ENCODE measurements at regions not wholly inside any gene's neighbourhood (a gene's known extent, or its start where the extent isn't known, plus 50 kb on each side); places are given as distances from the start of the nearest gene placed in this dataset.

DNA sequence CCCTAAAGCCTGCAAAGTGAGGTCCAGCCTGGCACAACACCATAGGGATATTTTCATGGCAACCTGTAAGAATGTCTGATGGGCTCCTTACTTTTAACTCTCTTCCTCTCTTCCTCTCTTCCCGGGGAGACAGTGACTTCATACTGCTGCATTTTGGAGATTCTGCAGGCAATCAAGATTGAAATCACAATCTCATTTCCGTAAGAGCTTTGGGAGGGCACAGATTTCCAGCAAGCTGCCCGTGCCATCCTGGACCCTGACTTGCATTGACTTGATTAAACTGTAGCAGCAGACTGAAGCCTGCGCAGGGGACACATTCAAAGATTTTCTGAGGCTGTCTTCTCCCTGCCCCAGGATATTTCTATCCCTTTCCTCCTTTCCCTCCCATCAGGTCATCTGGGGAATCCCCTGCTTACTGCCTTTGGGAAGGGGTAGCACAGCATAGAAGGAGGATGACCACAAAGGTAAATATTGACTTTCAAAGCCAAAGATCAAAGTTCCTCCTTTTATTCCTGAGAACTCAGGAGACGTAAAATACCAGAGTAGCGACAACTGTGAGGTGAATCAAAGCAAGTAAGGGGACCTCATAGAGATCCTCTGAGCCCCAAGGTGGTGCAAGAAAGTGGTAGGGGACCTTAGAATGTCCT lies 504.0 kb upstream of the ARID1B start:
- peaks cover 0 to 6% (median 5%) of the 10 kb centered on the region in 3 donors for H3K27me3 Mint-ChIP-seq (ENCODE audit: low read depth in 3 of 3)
- H3K36me3 Mint-ChIP-seq, result no peaks in the 10 kb centered on the region
- H3K9me3 Mint-ChIP-seq, result peaks cover 0 to 6% (median 0%) of the 10 kb centered on the region in 6 donors
- H3K4me3 Mint-ChIP-seq, result no peak overlapping the region
- peaks cover 0 to 2% of the 10 kb centered on the region in 2 donors for H3K4me1 Mint-ChIP-seq
- H3K27ac Mint-ChIP-seq, result no peak overlapping the region
- DNase-seq, result no peak

DNA sequence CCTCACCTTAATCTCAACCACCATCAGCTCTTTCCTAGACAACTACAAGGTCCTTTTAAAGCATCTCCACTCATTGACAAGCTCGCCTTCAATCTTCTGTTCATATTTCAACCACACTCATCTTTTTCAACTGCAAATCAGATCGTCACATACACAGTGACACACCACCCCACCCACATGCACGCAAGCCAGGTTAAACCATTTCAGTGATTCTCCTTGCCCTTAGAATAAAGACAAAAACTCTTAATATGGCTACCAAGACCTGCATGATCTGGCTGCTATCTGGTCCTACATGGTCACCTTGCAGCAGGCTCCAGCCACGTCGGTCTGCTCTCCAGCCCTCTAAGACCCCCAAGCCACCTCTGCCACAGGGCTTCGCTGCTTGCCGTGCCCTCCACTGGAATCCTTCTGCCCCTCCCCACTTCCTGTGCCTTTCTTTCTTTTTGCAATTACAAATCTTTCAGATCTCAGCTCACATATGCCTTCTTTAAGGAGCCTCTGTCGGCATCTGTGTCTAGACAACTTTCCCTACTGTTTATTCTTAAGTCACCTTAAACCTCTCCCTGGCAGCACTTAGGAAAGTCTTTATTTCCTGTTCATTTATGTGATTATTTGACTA lies 507.3 kb upstream of the ARID1B start:
- no peak for DNase-seq
- H3K36me3 Mint-ChIP-seq, result no peaks in the 10 kb centered on the region
- peaks cover 0 to 2% of the 10 kb centered on the region in 2 donors for H3K4me1 Mint-ChIP-seq
- no peak overlapping the region for H3K27ac Mint-ChIP-seq
- peaks cover 0 to 2% (median 0%) of the 10 kb centered on the region in 6 donors for H3K9me3 Mint-ChIP-seq
- no peak overlapping the region for H3K4me3 Mint-ChIP-seq
- H3K27me3 Mint-ChIP-seq (ENCODE audit: low read depth in 3 of 3), result peaks cover 2 to 7% (median 7%) of the 10 kb centered on the region in 3 donors

DNA sequence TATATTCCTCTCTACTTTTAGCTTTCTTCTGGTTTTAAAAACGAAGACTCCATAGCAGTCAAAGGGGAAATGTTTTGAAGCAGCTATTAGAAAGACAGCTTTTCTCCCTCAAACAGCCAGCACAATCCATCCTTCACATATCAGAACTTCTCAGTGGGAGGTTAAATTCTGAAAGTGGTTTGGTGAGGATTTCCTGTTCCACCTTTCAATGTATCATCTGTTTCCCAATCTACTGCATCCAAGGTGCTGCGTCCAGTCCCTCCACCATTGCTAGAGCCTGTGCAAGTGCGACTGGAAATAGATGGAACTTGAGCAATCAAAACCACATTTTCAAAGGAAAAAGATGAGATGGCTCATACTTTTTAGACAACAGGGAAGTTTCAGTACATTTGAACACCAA lies 508.3 kb upstream of the ARID1B start:
- peaks cover 0 to 2% (median 0%) of the 10 kb centered on the region in 6 donors for H3K9me3 Mint-ChIP-seq
- no peak overlapping the region for H3K27ac Mint-ChIP-seq
- H3K4me1 Mint-ChIP-seq, result peaks cover 0 to 2% of the 10 kb centered on the region in 2 donors
- H3K27me3 Mint-ChIP-seq (ENCODE audit: low read depth in 3 of 3), result peaks cover 2 to 9% (median 7%) of the 10 kb centered on the region in 3 donors
- H3K36me3 Mint-ChIP-seq, result no peaks in the 10 kb centered on the region
- H3K4me3 Mint-ChIP-seq, result no peak overlapping the region
- DNase-seq, result no peak

DNA sequence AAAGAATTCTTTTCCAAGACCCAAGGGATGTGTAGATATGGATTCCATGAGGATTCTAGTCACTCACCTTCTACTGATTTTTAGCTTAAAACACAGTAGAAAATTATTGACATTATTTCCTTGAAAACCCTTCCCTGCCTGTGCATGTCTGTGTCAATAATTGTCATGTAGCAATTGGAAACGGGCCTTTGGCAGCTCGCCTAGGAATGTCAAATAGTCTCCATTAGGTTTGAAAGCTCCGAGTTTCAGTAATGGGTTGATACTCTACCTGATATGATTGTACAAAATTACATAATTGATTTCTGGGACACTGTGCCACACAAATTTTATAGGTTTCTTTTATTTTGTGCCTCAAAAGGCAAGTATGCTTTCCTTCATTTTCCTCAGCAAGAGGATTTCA lies 515.2 kb upstream of the ARID1B start:
- no peak for DNase-seq
- peaks cover 0 to 7% (median 3%) of the 10 kb centered on the region in 3 donors for H3K27me3 Mint-ChIP-seq (ENCODE audit: low read depth in 3 of 3)
- no peaks in the 10 kb centered on the region for H3K36me3 Mint-ChIP-seq
- no peak overlapping the region for H3K27ac Mint-ChIP-seq
- H3K4me1 Mint-ChIP-seq, result no peaks in the 10 kb centered on the region
- H3K9me3 Mint-ChIP-seq, result peaks cover 0 to 3% (median 0%) of the 10 kb centered on the region in 6 donors
- H3K4me3 Mint-ChIP-seq, result no peak overlapping the region

DNA sequence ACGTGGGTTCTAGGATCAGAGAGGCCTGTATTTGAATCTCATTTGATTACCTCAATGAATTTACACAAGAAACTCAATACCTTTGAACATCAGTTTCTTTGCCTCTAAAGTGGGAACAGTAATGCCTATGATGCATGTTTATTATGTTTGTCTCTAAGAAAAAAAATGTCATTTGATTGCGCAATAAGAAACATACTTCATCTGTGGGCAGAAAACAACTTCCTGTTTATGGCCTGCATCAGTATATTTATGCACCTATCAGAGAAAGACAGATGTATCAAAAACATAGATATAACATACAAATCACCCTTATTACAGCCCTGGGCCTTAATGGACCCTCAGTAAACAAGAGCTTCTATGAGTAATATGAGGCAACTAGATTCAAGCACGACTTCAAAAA lies 516.4 kb upstream of the ARID1B start:
- Mint-ChIP-seq H3K36me3 (no peaks in the 10 kb centered on the region), H3K9me3 (peaks cover 0 to 3% (median 0%) of the 10 kb centered on the region in 6 donors), H3K27ac (no peak overlapping the region), H3K4me1 (no peaks in the 10 kb centered on the region), H3K27me3 (ENCODE audit: low read depth in 3 of 3) (peaks cover 0 to 5% (median 3%) of the 10 kb centered on the region in 3 donors), H3K4me3 (no peak overlapping the region)
- no peak for DNase-seq

DNA sequence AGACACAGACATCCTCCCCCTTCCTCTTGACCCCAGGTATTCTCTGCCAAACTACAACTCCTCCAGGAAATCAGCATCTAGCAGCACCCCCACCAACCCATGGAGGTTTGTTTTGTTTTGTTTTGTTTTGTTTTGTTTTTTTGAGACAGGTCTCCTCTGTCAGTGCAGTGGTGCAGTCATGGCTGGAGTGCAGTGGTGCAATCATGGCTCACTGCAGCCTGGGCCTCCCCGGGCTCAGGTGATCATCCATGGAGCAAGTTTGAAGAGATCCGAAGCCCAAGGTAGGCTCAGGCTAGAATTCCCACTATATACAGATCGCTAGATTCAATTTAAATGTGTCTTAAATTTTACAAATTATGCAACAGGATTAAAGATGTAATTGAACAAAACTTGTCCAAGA lies 518.2 kb upstream of the ARID1B start:
- Mint-ChIP-seq H3K4me1 (no peaks in the 10 kb centered on the region), H3K36me3 (no peaks in the 10 kb centered on the region), H3K27ac (no peak overlapping the region), H3K9me3 (peaks cover 0 to 3% (median 0%) of the 10 kb centered on the region in 6 donors), H3K4me3 (no peak overlapping the region), H3K27me3 (ENCODE audit: low read depth in 3 of 3) (peaks cover 0 to 5% (median 0%) of the 10 kb centered on the region in 3 donors)
- DNase-seq, result no peak

DNA sequence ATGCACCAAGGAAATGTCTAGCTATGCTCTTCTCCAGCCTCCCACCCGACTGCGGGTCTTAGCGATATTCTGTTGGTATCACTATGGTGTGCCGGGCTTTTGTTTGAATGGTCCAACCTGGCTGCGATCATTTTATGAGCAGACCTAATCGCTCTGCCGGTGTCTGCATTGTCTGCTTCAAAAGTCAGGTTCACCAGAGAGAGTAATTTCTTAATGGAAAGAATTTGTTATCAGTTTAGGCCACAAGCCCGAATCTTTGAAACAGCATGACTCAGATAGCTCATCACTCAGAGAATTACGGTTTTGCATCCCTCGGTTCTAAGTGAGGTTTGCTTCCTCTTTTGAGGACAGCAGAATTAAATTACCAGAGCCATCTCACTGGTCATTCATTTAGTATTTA lies 521.0 kb upstream of the ARID1B start:
- no peak overlapping the region for H3K4me3 Mint-ChIP-seq
- H3K36me3 Mint-ChIP-seq, result no peaks in the 10 kb centered on the region
- peaks cover 0 to 6% (median 0%) of the 10 kb centered on the region in 6 donors for H3K9me3 Mint-ChIP-seq
- no peak overlapping the region for H3K27ac Mint-ChIP-seq
- no peak for DNase-seq
- no peaks in the 10 kb centered on the region for H3K4me1 Mint-ChIP-seq
- peaks cover 0 to 5% (median 2%) of the 10 kb centered on the region in 3 donors for H3K27me3 Mint-ChIP-seq (ENCODE audit: low read depth in 3 of 3)

DNA sequence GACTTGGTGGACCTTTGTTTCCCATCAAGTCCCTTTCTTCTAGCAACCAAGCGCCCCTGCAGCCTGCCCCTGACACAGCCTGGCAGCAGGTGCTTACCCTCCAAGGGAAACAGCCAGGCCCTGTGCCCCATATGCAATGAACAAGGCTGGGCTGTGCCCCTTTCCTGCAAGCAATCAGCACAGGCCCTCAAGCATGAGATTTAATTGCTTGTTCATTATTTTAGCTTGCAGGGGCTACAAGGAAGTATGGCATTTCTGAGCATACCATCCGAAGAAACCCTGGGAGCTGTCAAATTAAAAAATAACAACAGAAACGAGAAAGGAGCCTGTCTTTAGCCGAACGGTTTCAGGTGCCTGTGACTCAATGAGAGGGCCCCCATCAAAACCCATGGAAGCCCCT lies 522.9 kb upstream of the ARID1B start:
- no peak for DNase-seq
- H3K27ac Mint-ChIP-seq, result no peak overlapping the region
- peaks cover 1 to 4% (median 2%) of the 10 kb centered on the region in 3 donors for H3K27me3 Mint-ChIP-seq (ENCODE audit: low read depth in 3 of 3)
- no peaks in the 10 kb centered on the region for H3K4me1 Mint-ChIP-seq
- H3K4me3 Mint-ChIP-seq, result no peak overlapping the region
- H3K36me3 Mint-ChIP-seq, result no peaks in the 10 kb centered on the region
- peaks cover 0 to 6% (median 0%) of the 10 kb centered on the region in 6 donors for H3K9me3 Mint-ChIP-seq

DNA sequence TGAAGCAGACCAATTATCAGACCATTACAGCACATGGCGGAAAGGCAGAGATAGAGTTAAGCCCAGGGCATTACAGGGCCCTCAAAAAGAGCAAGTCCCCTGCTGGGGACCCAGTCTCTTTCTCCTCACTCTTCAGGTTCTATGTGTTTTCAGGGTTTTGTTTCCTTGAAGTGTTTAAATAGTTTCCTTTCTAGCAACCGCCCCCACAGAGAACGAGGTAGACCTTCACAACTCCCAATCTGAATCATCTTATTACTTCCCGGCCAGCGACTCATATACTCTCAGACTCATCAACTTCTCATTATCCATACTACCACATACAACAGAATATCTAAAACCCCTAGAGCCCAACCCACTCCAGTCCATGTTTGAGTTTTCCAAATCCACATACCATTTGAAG lies 526.6 kb upstream of the ARID1B start:
- Mint-ChIP-seq H3K36me3 (no peaks in the 10 kb centered on the region), H3K4me1 (no peaks in the 10 kb centered on the region), H3K27me3 (ENCODE audit: low read depth in 3 of 3) (peaks cover 0 to 2% (median 1%) of the 10 kb centered on the region in 3 donors), H3K4me3 (no peak overlapping the region), H3K9me3 (peaks cover 0 to 3% (median 0%) of the 10 kb centered on the region in 6 donors), H3K27ac (no peak overlapping the region)
- DNase-seq, result no peak

DNA sequence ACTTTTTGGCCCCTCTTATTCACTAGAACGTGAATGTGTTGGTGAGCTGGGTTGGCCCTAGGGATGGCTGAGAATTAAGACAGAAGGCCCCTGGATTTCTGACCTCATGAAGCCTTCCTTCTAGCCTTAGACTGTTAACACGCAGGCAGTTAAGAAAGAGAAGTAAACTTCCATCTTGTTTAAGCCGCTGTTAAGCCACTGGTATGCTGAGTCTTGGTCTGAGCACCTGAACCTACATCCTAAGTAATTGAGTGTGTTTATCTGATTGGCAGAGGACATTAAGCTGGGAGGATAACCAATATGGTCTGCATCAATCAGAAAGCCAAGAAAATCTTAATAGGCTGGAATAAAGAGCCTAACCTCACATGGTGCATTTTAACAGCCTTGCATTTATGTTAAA lies 535.0 kb upstream of the ARID1B start:
- no peak for DNase-seq
- Mint-ChIP-seq H3K27me3 (ENCODE audit: low read depth in 3 of 3) (no peaks in the 10 kb centered on the region), H3K4me3 (no peak overlapping the region), H3K27ac (no peak overlapping the region), H3K36me3 (no peaks in the 10 kb centered on the region), H3K4me1 (no peaks in the 10 kb centered on the region), H3K9me3 (peaks cover 0 to 2% (median 0%) of the 10 kb centered on the region in 6 donors)

DNA sequence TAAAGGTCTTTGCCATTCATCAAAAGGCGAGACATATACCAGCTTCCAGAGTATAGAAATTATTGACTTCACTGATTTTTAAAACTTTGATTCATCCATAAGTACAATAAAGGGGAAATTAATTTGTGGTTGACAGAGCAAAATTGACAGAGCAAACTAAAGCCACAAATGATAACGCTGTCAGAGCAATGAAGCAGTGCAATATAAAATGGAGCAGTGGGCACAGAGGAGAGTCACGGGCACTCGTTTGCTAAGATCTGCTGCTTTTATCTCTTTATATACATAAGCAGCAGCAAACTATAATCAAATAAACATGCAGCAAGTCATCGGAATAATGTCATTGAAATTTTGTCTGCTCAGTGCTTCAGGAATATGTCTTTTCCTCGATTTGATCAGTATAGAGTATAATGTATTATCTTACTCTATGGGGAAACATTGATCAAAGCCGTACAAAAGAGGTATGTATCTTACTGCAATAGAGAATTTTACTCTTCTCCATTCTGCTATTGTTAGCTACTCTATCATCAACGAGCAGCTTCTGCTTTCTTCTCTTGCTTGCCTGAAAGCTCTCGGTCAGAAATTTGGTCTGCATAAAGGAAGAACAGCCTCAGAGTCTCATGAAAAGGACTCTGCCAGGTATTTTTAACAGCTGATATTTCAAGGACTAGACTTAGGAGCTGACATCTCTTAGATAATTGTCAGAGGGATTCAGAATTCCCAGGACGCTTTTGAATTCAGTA lies 546.0 kb upstream of the ARID1B start:
- H3K36me3 Mint-ChIP-seq, result no peaks in the 10 kb centered on the region
- no peak overlapping the region for H3K4me3 Mint-ChIP-seq
- H3K27ac Mint-ChIP-seq, result no peak overlapping the region
- peaks cover 3 to 4% (median 3%) of the 10 kb centered on the region in 3 donors for H3K27me3 Mint-ChIP-seq (ENCODE audit: low read depth in 3 of 3)
- DNase-seq, result no peak
- no peaks in the 10 kb centered on the region for H3K4me1 Mint-ChIP-seq
- H3K9me3 Mint-ChIP-seq, result peaks cover 0 to 2% (median 0%) of the 10 kb centered on the region in 6 donors

DNA sequence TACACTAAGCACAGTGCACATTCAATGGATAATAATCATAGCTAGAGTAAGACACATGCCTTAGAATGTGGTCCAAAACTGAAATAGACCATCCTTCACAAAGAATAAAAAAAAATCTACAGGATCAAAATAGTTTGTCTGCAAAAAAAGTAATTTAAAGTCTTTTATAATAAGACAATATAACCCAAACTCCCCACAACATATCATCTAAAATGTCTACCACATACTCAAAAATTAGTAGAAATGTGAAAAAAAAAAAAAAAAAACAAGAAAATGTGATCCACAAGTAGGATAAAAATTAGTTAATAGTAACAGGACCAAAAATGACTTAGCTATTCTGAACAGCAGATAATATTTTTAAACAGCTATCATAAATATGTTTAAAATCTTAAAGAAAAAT lies 557.2 kb upstream of the ARID1B start:
- no peak overlapping the region for H3K27ac Mint-ChIP-seq
- H3K9me3 Mint-ChIP-seq, result peaks cover 0 to 2% (median 0%) of the 10 kb centered on the region in 6 donors
- no peak overlapping the region for H3K4me3 Mint-ChIP-seq
- peaks cover 0 to 1% (median 0%) of the 10 kb centered on the region in 3 donors for H3K27me3 Mint-ChIP-seq (ENCODE audit: low read depth in 3 of 3)
- H3K4me1 Mint-ChIP-seq, result no peaks in the 10 kb centered on the region
- H3K36me3 Mint-ChIP-seq, result no peaks in the 10 kb centered on the region
- no peak for DNase-seq

DNA sequence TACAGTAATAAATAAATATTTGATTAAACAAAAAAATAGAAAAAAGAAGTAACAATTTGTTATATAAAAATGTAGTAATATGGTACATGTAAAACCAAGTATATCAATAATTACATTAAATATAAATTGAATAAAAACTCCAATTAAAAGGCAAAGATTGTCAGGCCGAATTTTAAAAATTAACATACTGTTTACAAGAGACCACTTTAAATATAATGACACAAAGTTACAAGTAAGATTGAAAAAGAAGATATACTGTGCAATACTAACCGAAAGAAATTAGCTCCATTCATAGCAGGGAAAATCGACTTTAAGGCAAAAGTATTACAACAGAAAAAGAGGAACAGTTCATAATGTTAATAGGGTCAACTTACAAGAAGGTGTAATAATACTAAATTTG lies 571.5 kb upstream of the ARID1B start:
- H3K9me3 Mint-ChIP-seq, result peaks cover 1 to 17% (median 9%) of the 10 kb centered on the region in 6 donors
- peaks cover 0 to 2% (median 0%) of the 10 kb centered on the region in 3 donors for H3K27me3 Mint-ChIP-seq (ENCODE audit: low read depth in 3 of 3)
- no peak overlapping the region for H3K4me3 Mint-ChIP-seq
- H3K27ac Mint-ChIP-seq, result no peak overlapping the region
- no peaks in the 10 kb centered on the region for H3K36me3 Mint-ChIP-seq
- DNase-seq, result no peak
- H3K4me1 Mint-ChIP-seq, result no peaks in the 10 kb centered on the region

DNA sequence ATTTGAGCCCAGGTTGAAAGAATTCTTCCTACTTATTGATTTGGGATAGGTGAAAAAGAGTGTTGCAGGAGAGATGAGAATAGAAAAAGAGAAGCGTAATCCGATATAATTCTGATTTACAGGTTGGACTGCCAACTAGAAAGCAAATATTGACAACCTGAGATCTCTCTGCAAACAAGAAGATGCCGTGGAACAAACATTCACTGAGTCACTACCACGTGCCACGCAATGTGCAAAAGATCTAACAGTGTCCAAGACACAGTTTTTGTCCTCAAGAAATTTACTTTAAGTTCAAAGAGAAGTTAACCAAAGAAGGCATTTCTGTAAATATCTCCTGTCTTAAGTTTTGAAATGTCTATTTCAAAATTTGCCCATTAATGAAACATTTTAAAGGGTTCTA lies 578.0 kb upstream of the ARID1B start:
- peaks cover 0 to 9% (median 1%) of the 10 kb centered on the region in 6 donors for H3K9me3 Mint-ChIP-seq
- no peak overlapping the region for H3K4me3 Mint-ChIP-seq
- DNase-seq, result no peak
- peaks cover 0 to 9% of the 10 kb centered on the region in 2 donors for H3K4me1 Mint-ChIP-seq
- H3K27me3 Mint-ChIP-seq (ENCODE audit: low read depth in 3 of 3), result peaks cover 0 to 3% (median 2%) of the 10 kb centered on the region in 3 donors
- no peaks in the 10 kb centered on the region for H3K36me3 Mint-ChIP-seq
- H3K27ac Mint-ChIP-seq, result no peak overlapping the region
